Left colon (tissue), 2 donors: ENCODE measurements at regions not wholly inside any gene's neighbourhood (a gene's known extent, or its start where the extent isn't known, plus 50 kb on each side); places are given as distances from the start of the nearest gene placed in this dataset.
"Not testable (repeated sequence)": the region's sequence is repeated elsewhere in the genome, so short reads cannot be mapped to it uniquely, and the experiment has no call there.

Source experiments
- ATAC-seq: fragments of 200-7000 bp; cut with Tn5 transposase; one replicate; pipeline ENCODE4 v1.9.1; 2020; ENCODE audit warnings: mild to moderate bottlenecking, moderate library complexity
- DNase-seq, 2 donors: peaks; one replicate each; pipeline ENCODE4 v3.0.0-alpha.2; 2020
- intact Hi-C, 2 donors: fragments of 100-400 bp; cut with DNase I in 1 of 2; cut with micrococcal nuclease in 1 of 2; formaldehyde crosslinking; loops; one replicate each; pipeline versions ENCODE4 v1.11.2 to v1.14.0; 2022; cut with DNase I, micrococcal nuclease
- donor health status: DM: no; HTN: no; CAD: no.
- donor health status: DM: yes; HTN: yes; CAD: no.

DNA sequence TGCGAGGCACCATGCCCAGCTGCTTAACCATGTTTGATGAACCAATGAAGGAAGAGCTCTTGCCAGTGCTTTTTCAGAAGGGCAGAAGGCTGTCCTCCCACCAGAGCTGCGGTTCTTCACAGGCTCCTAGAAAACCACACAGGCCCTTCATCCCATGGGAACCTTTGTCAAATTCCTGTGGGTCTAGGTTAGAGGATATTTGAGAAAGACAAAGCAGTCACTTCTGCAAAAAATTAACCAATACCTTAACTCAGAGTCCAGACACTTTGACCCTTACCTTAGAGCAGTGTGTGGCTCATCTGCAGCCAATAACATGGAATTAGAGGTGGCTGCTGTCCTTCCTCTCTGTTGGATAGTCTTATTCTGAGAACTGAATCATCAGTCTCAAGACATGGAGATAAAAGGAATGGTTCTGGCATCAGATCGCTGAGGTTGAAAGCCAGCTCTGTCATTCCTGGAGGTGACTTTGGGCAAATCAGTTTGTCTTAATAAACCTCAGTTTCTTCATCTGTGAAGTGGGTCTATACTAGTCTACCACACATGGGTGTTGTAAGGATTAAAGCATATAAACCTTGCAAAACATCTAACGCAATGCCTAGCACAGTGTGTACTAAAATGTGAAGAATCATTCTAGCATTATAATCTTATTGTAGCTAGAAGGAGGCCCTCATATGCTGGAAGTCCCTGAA lies 65.1 kb upstream of the PIP4K2A start:
- no peak for ATAC-seq
- no peak for DNase-seq
- intact Hi-C loops: no loop called here

DNA sequence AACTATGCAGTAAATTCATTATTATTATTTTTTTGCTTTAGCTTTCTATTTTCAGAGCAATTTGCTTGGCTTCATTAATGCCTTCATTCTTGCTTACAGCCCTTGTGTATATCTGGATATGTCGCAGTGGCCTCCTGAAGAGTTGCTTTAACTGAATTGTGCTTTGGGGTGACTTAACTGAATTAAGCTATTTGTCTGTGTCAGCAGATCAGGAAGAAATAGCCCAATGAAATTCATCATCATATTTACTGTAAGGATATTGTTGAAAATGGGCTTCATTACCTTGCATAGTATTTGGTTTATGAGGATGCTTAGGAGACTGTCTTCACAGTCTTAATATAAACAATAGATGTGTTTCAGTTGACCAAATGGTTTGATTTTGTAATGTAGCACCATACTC lies 59.7 kb upstream of the PIP4K2A start:
- no peak for ATAC-seq
- intact Hi-C loops: no loop called here

DNA sequence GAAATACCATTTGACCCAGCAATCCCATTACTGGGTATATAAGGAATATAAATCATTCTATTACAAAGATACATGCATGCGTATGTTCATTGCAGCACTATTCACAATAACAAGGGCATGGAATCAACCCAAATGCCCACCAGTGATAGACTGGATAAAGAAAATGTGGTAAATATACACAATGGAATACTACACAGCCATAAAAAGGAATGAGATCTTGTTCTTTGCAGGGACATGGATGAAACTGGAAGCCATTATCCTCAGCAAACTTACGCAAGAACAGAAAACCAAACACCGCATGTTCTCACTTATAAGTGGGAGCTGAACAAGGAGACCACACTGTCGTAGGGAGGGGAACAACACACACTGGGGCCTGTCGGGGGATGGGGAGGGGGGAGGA lies 57.3 kb upstream of the PIP4K2A start:
- ATAC-seq, DNase-seq, intact Hi-C loops: not testable (repeated sequence)

More for the DNA sequence above, 59.7 kb upstream of the PIP4K2A start:
- DNase-seq: no peak

DNA sequence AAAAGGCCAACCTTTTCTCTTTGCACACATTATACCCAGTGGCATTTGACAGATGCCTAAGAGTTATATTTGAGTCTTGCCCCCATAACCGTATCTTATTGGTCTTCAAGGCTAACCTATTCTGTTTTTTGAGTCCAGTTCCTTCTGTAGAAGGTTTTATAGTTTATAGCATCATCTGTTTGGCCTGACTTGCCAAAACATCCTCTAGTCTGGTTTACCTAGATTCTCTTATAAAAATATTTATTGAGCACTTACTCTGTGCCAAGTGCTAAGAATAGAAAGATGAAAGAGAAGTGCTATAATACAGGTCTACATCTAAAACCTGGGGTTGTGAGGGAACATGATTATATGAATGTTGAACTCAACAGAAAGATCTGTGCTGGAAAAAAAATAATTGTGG lies 55.9 kb upstream of the PIP4K2A start:
- ATAC-seq: no peak
- DNase-seq: no peak
- intact Hi-C loops: no loop called here

DNA sequence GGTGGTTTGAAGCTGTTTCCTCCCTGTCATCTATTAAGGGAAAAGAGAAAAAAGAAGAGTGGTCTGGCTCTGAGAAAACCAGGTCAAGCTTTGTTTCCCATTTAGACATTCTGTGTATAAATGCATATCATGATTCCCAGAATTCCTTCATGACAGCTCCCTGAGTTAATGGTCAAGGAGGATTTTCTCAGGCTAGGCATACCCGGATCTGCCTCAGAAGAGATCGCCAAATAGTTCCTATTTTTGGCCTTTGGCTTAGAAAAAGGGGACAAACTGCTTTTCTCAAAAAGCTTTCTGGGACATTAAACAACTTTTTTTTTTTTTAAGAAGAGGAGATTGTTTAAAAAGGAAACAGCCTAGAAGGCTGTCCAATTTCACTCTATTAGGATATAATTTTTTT lies 53.5 kb upstream of the PIP4K2A start:
- no peak for DNase-seq
- ATAC-seq: no peak
- intact Hi-C loops: no loop called here

DNA sequence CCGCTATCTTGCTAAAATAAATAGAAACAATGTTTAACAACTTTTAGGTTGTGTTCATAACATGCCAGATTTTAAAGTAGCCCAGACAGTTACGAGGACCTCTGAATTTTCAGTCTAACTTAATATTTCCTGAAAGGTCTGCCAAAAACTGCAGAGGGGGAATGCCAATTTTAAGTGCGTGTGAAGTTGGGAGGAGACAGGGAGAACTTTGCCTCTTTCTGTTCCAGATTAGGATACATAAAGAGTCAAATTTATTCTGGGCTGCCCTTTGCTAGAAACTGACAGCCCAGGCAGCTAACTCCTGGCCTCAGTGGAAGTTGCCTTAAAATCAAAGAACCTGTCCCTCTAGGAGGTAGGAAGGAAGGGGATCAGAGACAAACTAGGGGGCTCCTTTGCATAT lies 52.3 kb upstream of the PIP4K2A start:
- intact Hi-C loops: no loop called here
- ATAC-seq: no peak

DNA sequence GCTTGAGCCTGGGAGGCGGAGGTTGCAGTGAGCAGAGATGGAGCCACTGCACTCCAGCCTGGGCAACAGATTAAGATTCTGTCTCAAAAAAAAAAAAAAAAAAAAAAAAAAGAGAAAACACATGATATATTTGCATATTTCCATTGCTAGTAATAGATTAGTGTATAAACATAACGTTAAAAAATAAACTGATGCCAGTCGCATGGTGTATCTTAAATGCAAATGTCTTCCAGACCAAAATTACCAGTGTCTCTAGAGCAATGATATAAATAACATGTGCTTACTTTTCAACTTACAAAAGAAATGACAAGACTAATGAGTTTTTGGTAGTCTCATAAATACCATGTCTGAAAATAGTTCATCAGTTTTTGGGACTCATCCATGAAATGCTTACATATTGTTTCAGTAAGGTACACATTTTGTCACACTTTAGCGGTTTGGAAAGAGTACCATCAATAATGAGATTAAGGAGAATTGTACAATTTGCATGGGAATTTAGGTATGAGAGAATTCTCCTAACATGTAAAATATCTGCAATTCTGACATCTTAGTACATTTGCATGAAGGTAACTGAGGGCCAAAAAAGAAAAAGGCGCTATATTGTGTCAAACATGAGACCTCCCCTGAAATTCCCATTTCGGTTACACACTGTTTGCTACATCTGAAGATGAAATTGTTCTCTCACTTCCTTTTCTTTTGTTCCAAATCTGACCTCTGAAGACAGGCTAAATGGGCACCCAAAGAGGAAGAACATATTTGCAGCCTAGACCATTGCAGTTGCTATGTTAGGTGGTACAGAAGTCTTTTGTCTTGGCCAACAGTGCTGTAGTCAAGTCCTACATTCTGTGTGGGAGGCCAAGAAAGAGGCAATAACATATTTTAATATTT lies 51.5 kb upstream of the PIP4K2A start:
- no peak for DNase-seq
- no peak for ATAC-seq
- intact Hi-C loops: no loop called here

More for the DNA sequence above, 52.3 kb upstream of the PIP4K2A start:
- no peak for DNase-seq

DNA sequence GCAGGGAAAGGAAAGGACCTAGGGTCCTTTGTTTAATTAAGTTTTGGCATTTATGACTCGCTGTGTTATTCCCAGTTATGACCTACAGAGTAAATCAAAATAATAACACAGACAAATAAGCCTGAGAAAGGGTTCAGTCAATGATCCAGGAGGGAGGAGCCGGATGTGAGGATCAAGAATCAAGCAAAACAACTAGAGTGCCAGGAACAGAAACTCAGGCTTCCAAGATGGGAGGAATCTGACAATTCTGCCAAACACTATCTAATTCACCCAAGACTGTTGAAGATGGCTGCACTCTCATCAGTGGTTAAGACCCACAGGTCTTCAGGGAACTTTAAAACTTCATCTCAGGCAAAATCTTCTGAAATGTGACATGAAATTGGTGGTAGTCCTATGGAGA lies 50.3 kb upstream of the PIP4K2A start:
- DNase-seq: no peak

More for the DNA sequence above, 50.3 kb upstream of the PIP4K2A start:
- intact Hi-C loops: no loop called here
- no peak for ATAC-seq
